AG04450 (cell line): ENCODE measurements at regions not wholly inside any gene's neighbourhood (a gene's known extent, or its start where the extent isn't known, plus 50 kb on each side); places are given as distances from the start of the nearest gene placed in this dataset.

Experiments
- CTCF ChIA-PET: fragments of 300-600, 350-600 bp; formaldehyde crosslinking; extraction: SDS; loops from one replicate; lab custom pipeline; 2022; ENCODE audit warnings: antibody characterized with exemption, inconsistent platforms; lab: Charles Lee
- POLR2A ChIA-PET: fragments of 350-600 bp; formaldehyde crosslinking; extraction: SDS; loops from one replicate; lab custom pipeline; 2021; ENCODE audit warnings: antibody characterized with exemption, inconsistent platforms; lab: Yijun Ruan, JAX
- DNase-seq: peaks from one replicate; pipeline ENCODE4 v3.0.0-alpha.2; 2011; ENCODE audit warnings: low read depth, low spot score
- H3K27ac ChIP-seq: one replicate; pipeline ENCODE4 v1.5.1; 2012; ENCODE audit warnings: low read depth, low read length, control low read depth
- H3K27me3 ChIP-seq: one replicate; pipeline ENCODE4 v1.6.0; 2012; ENCODE audit warnings: low read length; ENCODE audit not compliant: control insufficient read depth, insufficient read depth
- H3K4me3 ChIP-seq: 2 replicates; pipeline ENCODE4 v1.5.1; 2011; ENCODE audit warnings: mild to moderate bottlenecking, low read depth, low read length, control low read depth
- H3K9me3 ChIP-seq: 2 replicates; pipeline ENCODE4 v1.5.1; 2012; ENCODE audit warnings: low read length; ENCODE audit not compliant: control insufficient read depth, insufficient read depth
- CTCF ChIP-seq: IDR thresholded peaks from 2 replicates; pipeline ENCODE4 v1.5.1; 2011; ENCODE audit warnings: low read depth, low read length, control low read depth, inconsistent platforms

GRCh38 chr7:51587604-51588003 is 271.0 kb upstream of the COBL start:
- no peak for TF ChIP-seq CTCF
- ChIA-PET POLR2A (no interaction called here), CTCF (no interaction called here)
- no peak overlapping the region for H3K27ac ChIP-seq
- no peak overlapping the region for H3K4me3 ChIP-seq
- H3K27me3 ChIP-seq: no peaks in the 10 kb centered on the region
- no peak for DNase-seq
- peaks cover 19% of the 10 kb centered on the region for H3K9me3 ChIP-seq

GRCh38 chr7:51577390-51577789 is 260.8 kb upstream of the COBL start:
- Histone ChIP-seq H3K27ac (no peak overlapping the region), H3K27me3 (no peaks in the 10 kb centered on the region), H3K4me3 (no peak overlapping the region), H3K9me3 (peaks cover 5% of the 10 kb centered on the region; the same call in 1 of the 2 replicates)
- no peak for DNase-seq
- ChIA-PET CTCF (no interaction called here), POLR2A (no interaction called here)
- TF ChIP-seq CTCF: no peak

- H3K4me3 ChIP-seq: no peak overlapping the region
- no peak overlapping the region for H3K27ac ChIP-seq
- no peaks in the 10 kb centered on the region for H3K27me3 ChIP-seq
- no peak for DNase-seq
- ChIA-PET CTCF (no interaction called here), POLR2A (no interaction called here)
- peaks cover 30% of the 10 kb centered on the region for H3K9me3 ChIP-seq
- TF ChIP-seq CTCF: no peak
These were observed 253.0 kb upstream of the COBL start for GRCh38 chr7:51569581-51569980.

- POLR2A ChIA-PET: no interaction called here
- Histone ChIP-seq H3K27me3 (no peaks in the 10 kb centered on the region), H3K9me3 (peaks cover 33% of the 10 kb centered on the region), H3K27ac (no peak overlapping the region), H3K4me3 (no peak overlapping the region)
- no peak for TF ChIP-seq CTCF
- DNase-seq: no peak
- CTCF ChIA-PET: no interaction called here
These were observed 252.6 kb upstream of the COBL start for GRCh38 chr7:51569176-51569575.

GRCh38 chr7:51551070-51551469 is 234.5 kb upstream of the COBL start:
- ChIA-PET POLR2A (no interaction called here), CTCF (no interaction called here)
- no peak for TF ChIP-seq CTCF
- Histone ChIP-seq H3K9me3 (peaks cover 17% of the 10 kb centered on the region; the same call in 1 of the 2 replicates), H3K4me3 (no peak overlapping the region), H3K27ac (no peak overlapping the region), H3K27me3 (no peaks in the 10 kb centered on the region)
- DNase-seq: no peak
